Urothelium cell line (cell line): ENCODE measurements at regions not wholly inside any gene's neighbourhood (a gene's known extent, or its start where the extent isn't known, plus 50 kb on each side); places are given as distances from the start of the nearest gene placed in this dataset.
A peak's percentile ranks its signal among the peaks of the same experiment; 100 is the strongest.
"Not testable (repeated sequence)": the region's sequence is repeated elsewhere in the genome, so short reads cannot be mapped to it uniquely, and the experiment has no call there.

Experiments used
- DNase-seq: peaks from one replicate; pipeline ENCODE4 v3.0.0; 2011; ENCODE audit warnings: low spot score, mixed read lengths
- FAIRE-seq: peaks from 2 replicates; lab custom pipeline; 2011; peaks lifted over from hg19 to GRCh38; lab: Jason Lieb, UNC

DNA sequence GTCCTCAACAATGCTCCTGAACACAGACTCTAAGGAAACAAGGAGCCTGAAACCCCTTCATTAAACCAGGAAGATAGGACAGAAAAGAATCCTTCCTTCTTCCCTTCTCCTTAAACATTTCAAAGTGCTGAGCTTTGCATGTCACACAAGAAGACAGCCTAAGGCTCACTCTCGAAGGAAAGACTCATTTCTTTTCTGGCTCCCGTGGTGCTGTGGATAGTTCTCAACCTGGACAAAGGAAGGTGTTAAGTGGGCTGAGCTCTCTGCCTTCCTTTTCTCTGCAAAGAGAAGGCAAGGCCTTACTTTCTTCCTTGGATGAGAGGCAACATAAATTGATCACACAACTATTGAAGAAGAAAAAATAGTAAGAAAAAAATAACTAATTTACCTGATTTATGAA is 452.4 kb upstream of the DDI1 start:
- no peak for DNase-seq
- no peak for FAIRE-seq

DNA sequence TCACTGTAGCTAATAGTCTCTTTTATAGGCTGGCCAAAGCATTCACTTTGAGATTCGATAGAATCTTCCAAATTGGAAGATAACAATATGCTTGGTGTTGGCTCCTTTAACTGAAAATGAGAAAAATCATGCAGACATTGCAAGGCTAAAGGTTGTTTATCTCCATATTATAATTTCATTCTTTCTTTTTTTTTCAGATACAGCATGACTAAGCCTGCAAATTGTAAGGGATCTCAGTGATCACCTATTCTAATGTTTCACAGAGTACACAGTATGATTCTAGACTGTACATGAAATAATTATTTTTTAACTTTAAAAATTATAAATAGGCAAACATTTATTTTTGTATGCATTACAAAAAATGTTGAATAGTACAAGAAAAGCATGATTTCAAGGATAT is 451.7 kb upstream of the DDI1 start:
- FAIRE-seq (no peak), DNase-seq (no peak)

DNA sequence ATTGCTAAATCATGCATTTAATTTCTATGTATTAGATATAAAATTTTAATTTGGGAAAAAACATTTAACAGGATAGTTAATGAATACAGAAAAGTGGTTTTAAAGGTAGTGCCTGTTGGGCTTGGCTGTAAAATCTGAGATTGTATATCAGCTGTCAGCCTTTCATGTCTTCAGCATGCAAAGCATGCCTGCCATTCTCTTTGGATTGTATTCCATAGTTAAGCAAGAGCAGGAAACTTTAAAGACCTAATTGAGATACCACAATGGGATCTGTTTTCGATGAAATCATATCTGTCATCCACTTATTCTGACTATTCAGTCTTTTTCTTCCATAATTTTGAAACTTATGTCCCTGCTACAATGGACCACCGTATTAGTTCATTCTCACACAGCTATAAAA is 451.0 kb upstream of the DDI1 start:
- no peak for FAIRE-seq
- DNase-seq: no peak

DNA sequence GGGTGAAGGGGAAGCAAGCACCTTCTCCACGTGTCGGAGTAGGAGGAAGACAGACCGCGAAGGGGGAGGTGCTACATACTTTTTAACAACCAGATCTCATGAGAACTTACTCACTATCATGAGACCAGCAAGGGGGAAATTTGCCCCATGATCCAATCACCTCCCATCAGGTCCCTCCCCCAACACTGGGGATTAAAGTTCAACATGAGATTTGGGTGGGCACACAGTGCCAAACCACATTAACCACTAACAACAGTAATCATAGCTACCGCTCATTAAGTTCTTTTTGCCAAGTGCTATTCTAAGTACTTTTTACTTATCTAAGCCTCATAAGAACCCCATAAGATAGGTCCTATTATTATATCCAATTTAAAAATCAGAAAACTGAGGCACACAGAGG is 450.5 kb upstream of the DDI1 start:
- FAIRE-seq (peak; percentile 17), DNase-seq (no peak)

DNA sequence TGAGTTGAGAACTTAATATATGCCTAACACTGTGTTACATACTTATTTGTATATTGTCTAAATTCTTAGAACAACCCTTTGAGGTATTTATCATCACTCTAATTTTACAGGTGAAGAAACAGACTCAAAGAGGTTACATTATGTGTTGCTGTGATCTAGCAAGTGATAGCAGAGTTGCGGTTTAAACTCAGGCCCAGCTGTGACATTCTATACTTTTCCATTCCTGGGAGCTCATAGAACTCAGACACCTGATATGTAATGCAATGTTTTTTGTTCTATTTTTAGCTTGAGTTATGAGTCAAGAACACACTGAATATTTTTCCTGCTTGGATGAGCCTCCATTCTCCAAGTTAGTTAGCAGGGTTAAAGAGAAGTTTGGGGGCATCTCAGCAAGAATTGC is 449.7 kb upstream of the DDI1 start:
- no peak for FAIRE-seq
- peak; percentile 14 for DNase-seq

DNA sequence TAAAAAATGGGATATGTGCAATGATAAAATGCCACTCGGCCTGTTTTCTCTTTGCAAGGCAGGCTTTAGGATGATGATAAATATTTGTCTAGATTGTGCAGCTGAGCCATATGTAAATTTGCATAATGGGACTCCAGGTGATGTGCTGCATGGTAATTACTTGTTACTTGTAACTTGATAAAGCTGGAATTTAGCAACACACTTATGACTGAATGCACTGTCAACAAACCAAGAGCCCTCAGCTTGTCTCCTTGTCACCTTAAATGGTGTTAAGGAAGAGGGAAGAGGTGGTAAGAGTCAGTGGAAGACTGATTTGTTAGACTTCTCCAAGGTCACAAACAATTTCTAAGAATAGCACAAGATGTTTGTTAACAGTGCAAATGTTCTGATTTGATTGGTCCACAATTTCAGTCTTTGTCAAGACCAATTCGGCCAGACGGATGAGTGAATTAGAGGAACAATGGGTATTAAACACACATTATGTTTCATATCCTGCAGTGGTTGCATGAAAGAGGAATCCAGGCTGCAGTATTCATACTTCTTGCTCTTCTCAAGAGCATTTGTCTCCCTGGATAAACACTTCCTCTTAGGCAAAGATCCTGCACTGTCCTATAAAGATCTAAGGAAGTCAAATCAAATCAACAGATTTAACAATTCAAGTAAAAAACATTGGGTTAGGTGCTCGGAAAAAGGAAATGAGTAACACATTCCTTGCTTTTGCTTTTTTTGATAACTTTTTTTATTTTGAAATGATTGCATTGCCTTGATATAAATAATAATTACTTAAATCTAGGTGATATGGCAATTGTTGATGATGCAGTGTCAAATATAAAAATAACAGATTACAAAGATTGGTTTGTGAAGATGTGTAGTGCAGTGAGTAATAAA is 448.3 kb upstream of the DDI1 start:
- DNase-seq (no peak), FAIRE-seq (no peak)

DNA sequence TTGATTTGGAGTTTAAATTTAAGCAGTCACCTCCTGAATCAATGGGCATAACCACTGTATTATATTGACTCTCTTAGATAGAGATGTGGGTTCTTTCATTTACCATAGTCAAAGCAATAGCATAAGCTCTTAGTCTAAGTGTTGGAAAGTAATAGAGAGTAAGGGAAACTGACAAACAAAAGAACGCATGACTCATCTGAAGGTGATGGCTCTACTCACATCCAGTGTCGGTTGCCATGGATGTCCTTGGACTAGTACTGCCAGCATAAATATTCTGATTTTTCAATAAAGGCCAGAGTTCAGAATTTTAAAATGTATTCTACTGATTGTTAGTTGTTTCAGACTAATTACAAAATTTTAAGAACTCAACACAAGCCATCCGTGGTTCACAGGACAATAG is 444.9 kb upstream of the DDI1 start:
- no peak for DNase-seq
- FAIRE-seq: no peak

DNA sequence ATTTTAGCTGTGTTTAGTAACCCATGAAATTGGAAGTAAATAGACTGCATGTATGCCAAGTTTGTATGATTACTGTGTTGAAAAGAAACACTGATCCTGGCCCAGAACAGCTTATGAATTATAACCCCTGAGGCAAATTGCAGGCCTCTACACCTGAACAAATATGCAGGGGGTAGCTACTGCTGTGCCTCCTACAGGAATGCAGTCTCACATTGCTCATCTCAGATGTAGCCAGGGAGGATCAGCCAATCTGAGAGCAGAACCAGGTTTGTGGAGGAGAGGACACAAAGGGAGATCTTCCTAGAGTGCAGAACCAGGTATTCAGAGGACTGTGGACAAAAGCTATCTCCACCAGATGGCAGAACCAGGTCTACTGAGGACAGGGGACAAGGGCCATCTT is 442.2 kb upstream of the DDI1 start:
- no peak for FAIRE-seq
- no peak for DNase-seq

DNA sequence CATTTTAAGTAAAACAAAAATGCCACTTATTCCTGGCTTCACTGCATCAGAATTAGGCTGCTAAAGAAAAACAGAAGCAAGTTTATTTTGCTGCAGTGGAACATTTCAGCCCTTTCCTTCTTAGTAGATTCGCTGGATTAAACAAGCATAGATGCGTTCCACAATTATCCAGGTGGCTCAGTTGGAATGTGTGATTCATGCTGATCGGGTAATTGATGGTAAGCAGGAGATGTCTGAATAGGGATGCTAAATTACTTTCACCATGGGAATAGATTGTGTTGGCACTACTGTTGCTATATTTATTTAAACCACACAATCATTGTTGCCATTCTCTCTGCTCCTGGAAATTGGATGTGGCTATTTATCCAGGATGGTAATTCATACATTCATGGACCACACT is 440.1 kb upstream of the DDI1 start:
- no peak for DNase-seq
- no peak for FAIRE-seq

DNA sequence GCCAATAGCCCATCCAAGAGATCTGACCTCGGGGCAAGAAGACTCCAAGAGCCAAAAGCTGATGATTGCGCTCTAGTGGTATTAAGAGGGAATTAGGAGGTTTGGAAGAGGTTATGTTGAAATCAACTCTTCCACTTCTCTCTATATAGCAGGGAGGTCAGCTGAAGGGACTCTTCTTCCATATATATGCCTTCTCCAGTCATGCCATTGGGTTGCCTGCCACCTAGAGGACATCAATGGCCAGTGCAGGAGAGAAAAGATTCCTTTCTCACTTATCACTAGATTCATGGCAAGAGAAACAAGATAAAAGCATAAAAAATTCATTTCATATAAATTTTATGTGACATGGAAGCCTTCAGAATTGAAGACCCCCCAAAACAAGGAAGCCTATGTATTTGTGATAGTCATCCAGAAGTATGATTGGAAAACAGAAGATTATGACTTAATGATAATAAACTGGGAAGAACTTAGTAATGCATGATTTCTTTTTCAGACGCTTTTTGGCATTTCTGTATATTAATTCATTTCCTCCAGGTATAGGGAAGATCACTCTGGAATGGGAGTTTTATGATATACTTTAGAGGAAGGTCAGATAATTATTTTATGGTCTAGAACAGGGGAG is 435.1 kb upstream of the DDI1 start:
- DNase-seq (peak; percentile 66), FAIRE-seq (no peak)

DNA sequence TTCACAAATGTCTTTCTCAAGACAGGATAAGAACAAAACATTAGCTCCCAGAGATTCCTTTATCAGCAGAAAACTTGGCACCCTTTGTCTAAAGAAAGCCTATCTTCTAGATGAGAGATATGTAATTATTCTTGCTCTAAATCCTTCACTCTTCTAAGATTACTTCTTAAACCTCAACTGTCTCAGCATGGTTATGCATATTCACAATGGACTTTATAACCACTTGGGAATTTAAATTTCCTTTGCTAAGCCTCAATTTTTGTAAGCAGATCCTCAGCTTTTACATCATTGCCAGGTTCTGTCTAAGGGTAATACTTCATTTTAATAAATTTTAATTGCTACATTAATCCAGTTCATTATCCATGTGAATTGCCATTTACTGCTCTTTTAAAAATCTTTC is 433.6 kb upstream of the DDI1 start:
- DNase-seq (no peak), FAIRE-seq (no peak)

DNA sequence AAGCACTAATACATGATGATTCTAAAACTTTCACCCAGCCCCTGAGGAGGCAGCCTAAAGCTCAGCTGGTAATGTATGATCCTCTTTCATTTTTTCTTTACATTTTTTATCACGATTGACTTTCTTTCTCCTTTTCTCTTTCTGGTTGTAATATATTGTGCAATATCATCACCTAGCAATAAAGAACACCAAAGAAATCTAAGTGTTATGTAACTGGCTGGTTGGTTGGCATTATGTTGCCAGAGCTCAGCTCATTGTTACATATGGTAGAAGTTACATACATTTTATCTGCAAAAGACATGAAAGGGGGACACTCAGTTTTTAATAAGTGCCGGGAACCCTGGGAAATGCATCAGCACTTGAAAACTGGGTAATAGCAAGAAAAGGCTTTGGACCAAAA is 432.1 kb upstream of the DDI1 start:
- no peak for DNase-seq
- FAIRE-seq: no peak

DNA sequence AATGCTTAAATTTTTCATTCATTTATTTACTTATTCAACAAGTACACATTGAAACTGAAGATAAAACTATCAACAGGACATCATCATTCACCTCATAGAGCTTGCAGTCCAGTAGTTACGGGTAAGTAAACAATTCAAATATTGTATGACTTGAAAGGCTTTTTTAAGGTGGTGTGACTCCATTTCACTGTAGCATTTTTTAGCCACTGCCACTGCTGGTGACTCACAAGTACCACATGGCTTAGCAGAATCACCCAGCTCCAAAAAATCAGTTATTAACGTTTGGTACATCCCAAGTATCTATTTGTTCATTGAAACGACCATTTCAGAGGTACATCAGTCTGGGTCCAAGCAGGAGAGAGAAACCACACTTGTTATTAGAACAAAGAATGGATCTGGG is 427.9 kb upstream of the DDI1 start:
- FAIRE-seq (no peak), DNase-seq (peak; percentile 16)

DNA sequence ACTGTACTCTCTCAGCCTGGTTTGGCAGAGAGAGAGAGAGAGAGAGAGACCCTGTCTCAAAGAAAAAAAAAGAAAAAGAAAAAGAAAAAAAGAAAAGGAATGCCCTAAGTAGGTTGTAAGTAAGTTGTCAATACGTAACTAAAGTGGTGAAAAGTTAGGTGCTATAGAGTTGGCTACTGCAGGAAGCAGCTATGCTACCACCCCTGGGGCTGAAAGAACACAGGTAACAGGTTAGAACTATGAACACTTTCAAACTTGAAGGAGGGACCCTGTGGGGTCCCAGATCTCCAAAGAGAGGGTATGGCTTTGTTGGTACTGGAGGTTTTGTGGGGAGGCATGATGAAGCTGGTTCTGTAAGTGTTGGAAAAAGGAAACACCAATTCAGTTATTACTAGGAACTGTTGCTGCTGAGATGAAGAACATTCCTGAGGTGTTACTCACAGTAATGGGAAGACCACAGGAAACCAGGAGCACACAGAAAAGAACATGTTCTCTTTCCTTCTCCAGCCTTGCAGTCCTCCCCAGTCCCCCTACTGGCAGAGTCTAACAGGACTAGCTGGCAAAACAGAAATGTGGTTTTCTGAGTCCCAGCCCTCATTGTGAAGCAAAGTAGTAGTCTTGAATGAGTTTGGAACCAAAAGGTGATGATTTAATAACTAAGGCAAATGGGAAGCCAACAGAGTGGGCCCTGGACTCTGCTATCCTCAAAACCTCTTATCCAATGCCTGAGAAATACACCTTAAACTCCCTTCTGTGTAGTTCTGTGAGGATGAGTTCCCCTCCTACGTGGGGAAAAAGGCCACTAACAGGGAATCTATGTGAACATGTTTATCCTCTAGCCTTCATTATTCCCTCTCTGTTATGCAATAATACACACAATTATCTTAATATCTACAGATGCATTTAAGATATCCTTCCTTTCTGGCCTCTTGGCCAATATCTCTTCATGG is 427.0 kb upstream of the DDI1 start:
- peak; percentile 87 for DNase-seq
- FAIRE-seq: peak; percentile 74

DNA sequence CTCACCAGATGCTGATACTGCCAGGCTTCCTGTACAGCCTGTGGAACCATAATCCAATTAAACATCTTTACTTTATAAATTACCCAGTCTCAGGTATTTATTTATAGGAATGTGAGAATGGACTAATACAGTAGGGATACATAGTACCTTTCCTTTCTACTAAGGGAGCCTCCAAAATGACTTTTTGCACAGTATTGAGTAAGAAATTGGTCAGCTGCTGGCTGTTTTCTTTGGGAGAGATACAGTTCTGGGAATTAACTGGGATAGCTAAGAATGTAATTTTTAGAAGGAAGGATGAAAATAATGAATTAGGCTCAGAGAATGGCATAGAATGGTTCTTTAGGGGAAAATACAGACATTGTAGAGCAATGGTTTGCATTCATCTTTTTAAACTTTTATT is 426.0 kb upstream of the DDI1 start:
- DNase-seq (no peak), FAIRE-seq (no peak)

DNA sequence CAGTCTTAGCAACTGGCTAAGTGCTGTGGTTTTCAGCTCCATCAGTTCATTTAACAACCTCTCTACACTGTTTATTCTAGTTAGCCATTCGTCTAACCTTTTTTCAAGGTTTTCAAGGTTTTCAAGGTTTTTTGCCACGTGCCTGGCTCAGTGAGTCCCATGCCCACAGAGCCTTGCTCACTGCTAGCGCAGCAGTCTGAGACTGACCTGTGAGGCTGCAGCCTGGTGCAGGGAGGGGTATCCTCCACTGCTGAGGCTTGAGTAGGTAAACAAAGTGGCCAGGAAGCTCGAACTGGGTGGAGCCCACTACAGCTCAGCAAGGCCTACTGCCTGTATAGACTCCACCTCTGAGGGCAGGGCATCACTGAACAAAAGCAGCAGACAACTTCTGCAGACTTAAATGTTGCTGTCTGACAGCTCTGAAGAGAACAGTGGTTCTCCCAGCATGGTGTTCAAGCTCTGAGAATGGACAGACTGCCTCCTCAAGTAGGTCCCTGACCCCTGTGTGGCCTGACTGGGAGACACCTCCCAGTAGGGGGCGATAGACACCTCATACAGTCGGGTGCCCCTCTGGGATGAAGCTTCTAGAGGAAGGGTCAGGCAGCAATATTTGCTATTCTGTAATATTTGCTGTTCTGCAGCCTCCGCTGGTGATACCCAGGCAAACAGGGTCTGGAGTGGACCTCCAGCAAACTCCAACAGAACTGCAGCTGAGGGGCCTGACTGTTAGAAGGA is 424.7 kb upstream of the DDI1 start:
- not testable (repeated sequence) for DNase-seq, FAIRE-seq

DNA sequence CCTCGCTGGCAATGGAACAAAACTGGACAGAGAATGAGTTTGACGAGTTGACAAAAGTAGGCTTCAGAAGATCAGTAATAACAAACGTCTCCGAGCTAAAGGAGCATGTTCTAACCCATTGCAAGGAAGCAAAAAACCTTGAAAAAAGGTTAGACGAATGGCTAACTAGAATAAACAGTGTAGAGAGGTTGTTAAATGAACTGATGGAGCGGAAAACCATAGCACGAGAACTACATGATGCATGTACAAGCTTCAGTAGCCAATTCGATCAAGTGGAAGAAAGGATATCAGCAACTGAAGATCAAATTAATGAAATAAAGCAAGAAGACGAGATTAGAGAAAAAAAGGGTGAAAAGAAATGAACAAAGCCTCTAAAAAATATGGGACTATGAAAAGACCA is 424.0 kb upstream of the DDI1 start:
- not testable (repeated sequence) for FAIRE-seq, DNase-seq

DNA sequence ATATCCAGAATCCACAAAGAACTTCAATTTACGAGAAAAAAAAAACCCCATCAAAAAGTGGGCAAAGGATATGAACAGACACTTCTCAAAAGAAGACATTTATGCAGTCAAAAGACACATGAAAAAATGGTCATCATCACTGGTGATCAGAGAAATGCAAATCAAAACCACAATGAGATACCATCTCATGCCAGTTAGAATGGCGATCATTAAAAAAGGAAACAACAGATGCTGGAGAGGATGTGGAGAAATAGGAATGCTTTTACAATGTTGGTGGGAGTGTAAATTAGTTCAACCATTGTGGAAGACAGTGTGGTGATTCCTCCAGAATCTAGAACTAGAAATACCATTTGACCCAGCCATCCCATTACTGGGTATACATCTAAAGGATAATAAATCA is 419.9 kb upstream of the DDI1 start:
- DNase-seq, FAIRE-seq: not testable (repeated sequence)

DNA sequence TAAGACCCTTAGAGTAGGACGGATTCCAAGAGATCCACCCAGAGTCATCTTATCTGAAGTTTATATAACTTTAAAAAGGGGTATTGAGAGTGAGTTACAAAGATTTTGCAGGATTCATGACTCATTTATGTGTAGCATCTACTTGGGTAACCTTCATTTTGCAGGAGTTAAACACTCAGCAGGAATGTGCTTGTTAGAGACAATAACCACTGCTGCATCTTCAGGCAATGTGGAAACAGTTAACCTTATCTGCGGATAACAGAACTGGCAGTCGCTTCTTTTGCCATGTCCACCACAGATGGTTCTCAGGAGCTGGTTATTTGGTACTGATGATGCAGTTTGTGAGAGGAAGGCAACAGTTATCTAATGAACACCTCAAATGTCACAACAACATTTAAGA is 417.9 kb upstream of the DDI1 start:
- no peak for FAIRE-seq

DNA sequence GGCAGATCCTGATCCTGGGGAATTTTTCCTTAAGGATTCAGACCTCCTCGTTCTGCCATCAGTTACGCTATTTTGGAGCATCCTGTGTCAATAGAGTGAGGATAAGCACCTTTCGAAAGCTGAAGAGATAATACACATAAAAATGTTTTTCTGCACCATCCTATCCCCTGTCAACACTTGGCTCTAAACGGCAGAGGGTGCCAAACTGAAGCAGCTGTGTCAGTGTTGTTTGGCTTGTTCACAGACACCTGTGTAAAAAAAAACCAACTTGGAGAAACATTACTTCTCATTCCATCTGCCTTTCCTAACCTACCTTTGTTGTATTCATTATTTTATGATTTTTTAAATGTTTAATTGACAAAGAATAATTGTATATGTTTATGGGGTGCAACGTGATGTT is 417.0 kb upstream of the DDI1 start:
- DNase-seq: peak; percentile 26
- FAIRE-seq: no peak

More for the DNA sequence above, 417.9 kb upstream of the DDI1 start:
- DNase-seq: no peak

DNA sequence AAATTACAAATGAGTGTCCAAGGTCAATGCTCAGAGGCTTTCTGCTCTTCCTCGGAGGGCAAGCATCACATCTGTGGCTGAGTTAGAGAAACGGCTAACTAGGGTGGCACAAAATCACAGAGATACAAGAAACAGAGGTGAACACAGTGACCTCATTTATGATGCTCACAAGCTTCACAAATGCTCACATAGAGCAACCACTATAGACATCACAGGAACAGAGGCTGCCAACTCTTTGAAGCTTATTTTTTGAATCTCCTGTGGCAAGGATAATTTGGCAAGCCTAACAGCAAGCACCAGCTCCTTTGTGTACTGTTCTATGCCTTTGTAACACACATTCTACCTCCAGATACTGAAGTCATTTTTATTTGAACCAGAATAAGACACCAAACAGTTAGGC is 416.5 kb upstream of the DDI1 start:
- FAIRE-seq (no peak), DNase-seq (no peak)
